ENCODE measurements at regions not wholly inside any gene's neighbourhood (a gene's known extent, or its start where the extent isn't known, plus 50 kb on each side); places are given as distances from the start of the nearest gene placed in this dataset.

- no peak for TF ChIP-seq CTCF (IDR thresholded peaks at IDR 0.05; ENCODE audit: insufficient read depth, low read length)
- no peak for TF ChIP-seq REST (IDR thresholded peaks at IDR 0.05; ENCODE audit: insufficient replicate concordance, low read depth)
- TF ChIP-seq GABPA (IDR thresholded peaks at IDR 0.05; ENCODE audit: low read depth) = no peak
- TF ChIP-seq POLR2AphosphoS5 (IDR thresholded peaks at IDR 0.05; ENCODE audit: low read depth) = no peak
Observed at GRCh38 chr4:181874602-181875001, 368.6 kb upstream of the TENM3 start.

Measured in HL-60 (cell line).